ENCODE measurements at regions not wholly inside any gene's neighbourhood (a gene's known extent, or its start where the extent isn't known, plus 50 kb on each side); places are given as distances from the start of the nearest gene placed in this dataset.

DNA sequence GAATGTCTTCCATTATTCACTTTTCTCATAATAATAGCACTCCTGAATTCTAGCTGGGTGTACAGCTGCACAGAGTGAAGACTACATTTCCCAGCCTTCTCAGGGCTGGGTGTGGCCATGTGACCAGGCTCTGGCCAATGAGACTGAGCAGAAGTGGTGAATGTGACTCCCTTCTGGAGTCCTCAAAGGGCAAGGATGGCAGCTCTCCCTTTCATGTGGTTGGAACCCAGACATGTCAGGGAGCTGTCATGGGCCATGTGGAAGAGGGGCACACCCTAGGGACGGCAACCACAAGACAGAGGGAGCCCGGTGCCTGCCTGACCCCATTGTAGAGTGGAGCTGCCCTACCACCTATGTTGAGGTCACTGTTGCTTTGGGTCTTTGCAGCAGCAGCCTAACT lies 312.8 kb upstream of the SULF2 start:
- no peak overlapping the region for H2AFZ ChIP-seq (ENCODE audit: low read length)
- intact Hi-C loops (cut with micrococcal nuclease; ENCODE audit: unreplicated experiment) (no loop called here), in situ Hi-C loops (cut with HindIII; ENCODE audit: extremely low pct_ligation_motif_present, low pct_unique_long_range_greater_than_20kb) (no loop called here)
- WGBS (ENCODE audit: low lambda C conversion rate) = 20% methylated on average over 2 of the region's 2 CpGs
- no TSS peak for BruUV-seq (replicated peaks)
- H4K20me1 ChIP-seq (ENCODE audit: insufficient read depth, low read length) = no peaks in the 10 kb centered on the region
- TF ChIP-seq ZNF143 (CRISPR knock-in tag; IDR thresholded peaks at IDR 0.05) = peak; percentile 84
- TF ChIP-seq MLX (CRISPR knock-in tag; IDR thresholded peaks at IDR 0.05) = no peak
- TF ChIP-seq MAZ (IDR thresholded peaks at IDR 0.05; ENCODE audit: borderline replicate concordance, low read depth, low read length) = no peak
- TF ChIP-seq MAZ (CRISPR knock-in tag; IDR thresholded peaks at IDR 0.05; ENCODE audit: low read depth) = no peak
- TF ChIP-seq NFYB (CRISPR knock-in tag; IDR thresholded peaks at IDR 0.05) = peak; percentile 71
- TF ChIP-seq IKZF4 (CRISPR knock-in tag; IDR thresholded peaks at IDR 0.05; ENCODE audit: borderline replicate concordance, low read depth, not compliant biosample characterization) = no peak
- no peak for TF ChIP-seq HMG20B (CRISPR knock-in tag; conservative IDR thresholded peaks at IDR 0.05)
- TF ChIP-seq NFYC (CRISPR knock-in tag; IDR thresholded peaks at IDR 0.05) = peak; percentile 76
- TF ChIP-seq HNRNPLL (IDR thresholded peaks at IDR 0.05; ENCODE audit: low read depth, low read length, poor library complexity, severe bottlenecking) = no peak
- peak; percentile 94 for TF ChIP-seq THAP11 (CRISPR knock-in tag; IDR thresholded peaks at IDR 0.05)
- TF ChIP-seq SIX4 (CRISPR knock-in tag; IDR thresholded peaks at IDR 0.05) = no peak
- TF ChIP-seq, protein P1, sequence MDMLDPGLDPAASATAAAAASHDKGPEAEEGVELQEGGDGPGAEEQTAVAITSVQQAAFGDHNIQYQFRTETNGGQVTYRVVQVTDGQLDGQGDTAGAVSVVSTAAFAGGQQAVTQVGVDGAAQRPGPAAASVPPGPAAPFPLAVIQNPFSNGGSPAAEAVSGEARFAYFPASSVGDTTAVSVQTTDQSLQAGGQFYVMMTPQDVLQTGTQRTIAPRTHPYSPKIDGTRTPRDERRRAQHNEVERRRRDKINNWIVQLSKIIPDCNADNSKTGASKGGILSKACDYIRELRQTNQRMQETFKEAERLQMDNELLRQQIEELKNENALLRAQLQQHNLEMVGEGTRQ (IDR thresholded peaks at IDR 0.05; ENCODE audit: low read depth, low read length) = peak; percentile 29; the same call in 1 of the 2 replicates
- TF ChIP-seq, protein P1 (CRISPR knock-in tag; IDR thresholded peaks at IDR 0.05; ENCODE audit: borderline replicate concordance) = peak; percentile 68; the same call in 1 of the 2 replicates
- TF ChIP-seq EED (CRISPR knock-in tag; IDR thresholded peaks at IDR 0.05) = no peak
- POLR2A ChIA-PET = no interaction called here
- H3K4me2 ChIP-seq (ENCODE audit: low read depth, low read length) = no peak overlapping the region
- no peak for DNase-seq (ENCODE audit: low spot score)
- no peak overlapping the region for H3K4me3 ChIP-seq (replicated peaks in 1 of 3; ENCODE audit: insufficient read depth in 1 of 3, low read depth in 2 of 3, low read length in 3 of 3)
- H3K9ac ChIP-seq (ENCODE audit: insufficient read depth, low read depth, low read length) = no peak overlapping the region
- no peaks in the 10 kb centered on the region for H3K4me1 ChIP-seq (ENCODE audit: insufficient read depth, low read length)
- ATAC-seq = peak; percentile 51
- H3K9me3 ChIP-seq (ENCODE audit: low read length) = no peaks in the 10 kb centered on the region
- FAIRE-seq = no peak
- no peak overlapping the region for H3K27ac ChIP-seq (ENCODE audit: extremely low read length, insufficient read depth, low read length)
- H3K27me3 ChIP-seq (ENCODE audit: control insufficient read depth in 1 of 2, insufficient read depth in 2 of 2, low read length in 2 of 2) = peaks cover 0 to 8% of the 10 kb centered on the region in 2 experiments; a peak in 1 of 5 replicates
- no peaks in the 10 kb centered on the region for H3K79me2 ChIP-seq (ENCODE audit: insufficient read depth, low read length)
- no peaks in the 10 kb centered on the region for H3K36me3 ChIP-seq (replicated peaks in 1 of 2; ENCODE audit: control insufficient read depth in 1 of 2, insufficient read depth in 2 of 2, low read length in 2 of 2)
- CTCF ChIA-PET (ENCODE audit: low intra/inter-chr PET ratio, low total read pairs) = no interaction called here
